ENCODE measurements at regions not wholly inside any gene's neighbourhood (a gene's known extent, or its start where the extent isn't known, plus 50 kb on each side); places are given as distances from the start of the nearest gene placed in this dataset.

DNA sequence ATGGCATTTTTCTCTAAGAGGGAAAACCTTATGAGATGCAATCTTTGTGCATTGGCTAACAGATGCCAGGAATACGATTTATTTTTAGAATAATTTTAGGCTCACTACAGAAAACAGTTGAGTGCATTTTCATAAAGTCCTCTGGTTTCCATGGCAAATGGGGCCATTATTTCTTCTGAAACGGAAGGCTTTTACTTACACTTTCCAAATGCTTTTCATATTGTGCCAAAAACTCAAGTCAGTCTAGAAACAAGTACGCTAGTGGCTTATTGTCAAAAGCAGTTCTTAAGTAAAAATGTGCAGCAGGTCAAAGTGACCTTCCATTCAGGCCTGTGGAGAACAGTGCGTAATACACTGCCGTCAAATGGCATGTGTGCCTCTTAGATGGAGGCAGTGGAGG lies 628.7 kb downstream of the EFNB2 start:
- no peak for TF ChIP-seq CTCF (IDR thresholded peaks at IDR 0.05)
- no peak for TF ChIP-seq POLR2A (IDR thresholded peaks at IDR 0.05)
- no peak for TF ChIP-seq POLR2AphosphoS5 (IDR thresholded peaks at IDR 0.05)

All from breast epithelium (tissue), 3 donors.